Endothelial cell (in vitro differentiated cells): ENCODE measurements at regions not wholly inside any gene's neighbourhood (a gene's known extent, or its start where the extent isn't known, plus 50 kb on each side); places are given as distances from the start of the nearest gene placed in this dataset.

Source experiments
- DNase-seq: peaks from one replicate; pipeline ENCODE4 v3.0.0; 2021; ENCODE audit warnings: low spot score
- H3K27ac Mint-ChIP-seq: one replicate; pipeline ENCODE4 v1.8.0; 2021; ENCODE audit warnings: mixed read lengths, inconsistent platforms; ENCODE audit not compliant: unreplicated experiment
- H3K27me3 Mint-ChIP-seq: one replicate; pipeline ENCODE4 v1.8.0; 2021; ENCODE audit warnings: mild to moderate bottlenecking, moderate library complexity, mixed read lengths, inconsistent platforms; ENCODE audit not compliant: unreplicated experiment
- H3K36me3 Mint-ChIP-seq: one replicate; pipeline ENCODE4 v1.8.0; 2021; ENCODE audit warnings: mild to moderate bottlenecking, low read depth, mixed read lengths, inconsistent platforms; ENCODE audit not compliant: unreplicated experiment
- H3K4me1 Mint-ChIP-seq: one replicate; pipeline ENCODE4 v1.8.0; 2021; ENCODE audit warnings: mild to moderate bottlenecking, mixed read lengths, inconsistent platforms; ENCODE audit not compliant: unreplicated experiment
- H3K4me3 Mint-ChIP-seq: one replicate; pipeline ENCODE4 v1.8.0; 2021; ENCODE audit warnings: mild to moderate bottlenecking, mixed read lengths, inconsistent platforms; ENCODE audit not compliant: unreplicated experiment
- H3K9me3 Mint-ChIP-seq: one replicate; pipeline ENCODE4 v1.8.0; 2021; ENCODE audit warnings: mixed read lengths, inconsistent platforms; ENCODE audit not compliant: unreplicated experiment
- CTCF ChIP-seq: fragments of 200-600 bp; sonication (generic); IDR thresholded peaks from one replicate; pipeline ENCODE4 v1.5.0; 2021; ENCODE audit warnings: antibody characterized with exemption; ENCODE audit not compliant: unreplicated experiment

- TF ChIP-seq CTCF, result no peak
- DNase-seq, result no peak
- Mint-ChIP-seq H3K27ac (no peak overlapping the region), H3K4me1 (no peaks in the 10 kb centered on the region), H3K4me3 (no peak overlapping the region), H3K9me3 (no peaks in the 10 kb centered on the region), H3K27me3 (no peaks in the 10 kb centered on the region), H3K36me3 (no peaks in the 10 kb centered on the region)
Measured at GRCh38 chr2:75928093-75928492, 217.4 kb upstream of the GCFC2 start.

DNA sequence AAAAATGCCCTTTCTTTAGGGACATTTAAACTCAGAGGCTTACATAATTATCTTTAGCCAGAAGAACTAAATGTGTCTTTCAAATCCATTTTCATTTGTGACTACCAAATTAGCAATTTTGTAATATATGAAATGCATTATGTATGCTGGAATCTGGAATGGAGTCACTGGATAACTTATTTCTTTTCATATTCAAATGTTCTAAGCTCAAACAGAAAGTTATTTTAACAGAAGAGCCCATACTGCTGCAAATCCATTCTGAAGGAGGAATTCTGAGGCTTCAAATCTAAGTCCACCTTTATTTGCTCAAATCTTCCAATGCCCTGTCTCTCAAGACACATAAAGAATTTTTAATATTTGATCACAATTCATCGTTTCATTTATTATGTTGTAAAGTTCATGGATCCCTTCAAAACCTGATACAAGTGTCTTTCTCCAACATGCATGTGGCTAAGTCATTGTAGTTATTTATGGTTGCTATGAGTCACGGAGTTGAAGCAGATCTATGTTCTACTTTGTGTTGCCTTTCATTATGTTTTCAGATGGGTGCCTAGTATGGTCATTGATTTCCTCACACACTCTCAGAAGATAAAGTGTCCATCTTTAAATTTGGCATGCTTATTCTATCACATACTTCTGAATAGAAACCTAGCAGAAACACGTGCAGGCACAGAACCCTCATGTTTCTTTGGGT lies 214.8 kb upstream of the GCFC2 start:
- no peak overlapping the region for H3K4me3 Mint-ChIP-seq
- H3K27ac Mint-ChIP-seq, result no peak overlapping the region
- no peaks in the 10 kb centered on the region for H3K9me3 Mint-ChIP-seq
- no peak for DNase-seq
- TF ChIP-seq CTCF, result no peak
- H3K27me3 Mint-ChIP-seq, result no peaks in the 10 kb centered on the region
- H3K36me3 Mint-ChIP-seq, result no peaks in the 10 kb centered on the region
- H3K4me1 Mint-ChIP-seq, result no peaks in the 10 kb centered on the region

- no peak for DNase-seq
- Mint-ChIP-seq H3K4me3 (no peak overlapping the region), H3K27me3 (no peaks in the 10 kb centered on the region), H3K27ac (no peak overlapping the region), H3K36me3 (no peaks in the 10 kb centered on the region), H3K9me3 (no peaks in the 10 kb centered on the region), H3K4me1 (no peaks in the 10 kb centered on the region)
- TF ChIP-seq CTCF, result no peak
Measured at GRCh38 chr2:75922191-75922590, 211.5 kb upstream of the GCFC2 start.

DNA sequence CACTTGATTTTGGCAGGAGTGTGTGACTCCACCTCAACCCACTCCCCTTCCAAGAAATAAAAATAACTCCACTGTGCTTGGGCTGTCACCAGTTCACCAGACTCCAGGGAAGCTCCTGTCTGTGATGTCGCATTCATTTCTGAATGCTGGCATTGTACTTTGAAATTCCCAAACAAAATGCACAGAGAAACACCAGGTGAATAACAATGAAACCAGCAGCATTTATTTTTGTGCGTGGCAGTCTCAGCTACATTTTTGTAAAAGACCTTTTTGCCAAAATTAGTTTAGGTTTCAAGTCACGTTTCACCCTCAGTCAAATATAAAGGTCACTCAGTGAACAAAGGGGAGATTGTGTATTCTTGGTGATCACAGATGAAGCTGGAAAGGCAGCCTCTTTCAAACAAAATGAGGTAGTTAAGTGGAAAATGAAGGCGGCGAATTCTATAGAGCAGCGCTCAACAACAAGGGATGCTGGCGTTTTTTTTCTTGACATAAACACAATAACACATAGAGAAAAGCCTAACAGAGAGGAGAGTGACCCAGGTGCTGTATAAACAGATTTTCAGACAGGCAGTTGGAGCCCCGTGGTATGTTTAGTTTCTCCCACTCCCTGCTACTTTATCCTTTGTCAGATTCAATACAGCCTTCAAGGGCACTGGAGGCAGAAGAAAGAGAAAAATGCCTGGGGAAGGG lies 210.3 kb upstream of the GCFC2 start:
- DNase-seq, result no peak
- Mint-ChIP-seq H3K27ac (no peak overlapping the region), H3K36me3 (no peaks in the 10 kb centered on the region), H3K4me3 (no peak overlapping the region), H3K4me1 (no peaks in the 10 kb centered on the region), H3K27me3 (no peaks in the 10 kb centered on the region), H3K9me3 (no peaks in the 10 kb centered on the region)
- no peak for TF ChIP-seq CTCF

DNA sequence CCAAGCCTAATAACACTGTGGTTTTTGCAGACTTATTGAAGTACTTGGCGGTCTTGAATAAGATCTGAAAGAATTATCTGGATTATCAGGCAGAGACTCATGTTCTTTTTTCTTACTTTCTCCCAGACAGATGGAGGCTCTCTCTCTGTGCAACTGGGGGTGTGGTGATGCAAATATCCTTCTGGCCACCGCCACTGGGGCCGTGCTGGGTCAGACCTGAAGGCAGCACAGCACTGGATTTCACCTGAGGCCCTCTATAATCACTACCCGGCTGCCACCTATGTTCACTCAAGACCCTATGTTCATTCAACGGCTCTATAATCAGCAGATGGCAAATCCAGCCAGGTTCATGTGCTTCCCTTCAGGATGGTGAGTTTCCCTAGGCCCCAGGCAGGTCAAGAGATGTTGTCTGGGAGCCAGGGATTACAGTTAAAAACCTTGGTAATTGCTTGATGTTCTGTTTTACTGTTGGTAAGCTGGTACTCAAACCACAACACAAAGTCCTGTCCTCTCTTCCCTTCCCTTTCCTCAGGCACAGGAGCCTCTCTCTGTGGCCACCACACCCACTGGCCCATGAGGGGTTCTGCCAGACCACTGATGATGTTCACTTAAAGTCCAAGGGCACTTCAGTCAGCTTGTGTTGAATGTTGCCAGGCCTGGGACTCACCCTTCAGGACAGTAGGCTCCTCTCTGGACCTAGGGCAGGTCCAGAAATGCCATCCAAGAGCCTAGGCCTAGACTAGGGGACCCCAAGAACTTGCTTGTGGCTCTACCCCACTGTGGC lies 205.3 kb upstream of the GCFC2 start:
- Mint-ChIP-seq H3K36me3 (no peaks in the 10 kb centered on the region), H3K9me3 (no peaks in the 10 kb centered on the region)

More for the DNA sequence above, 205.3 kb upstream of the GCFC2 start:
- Mint-ChIP-seq H3K4me1 (no peaks in the 10 kb centered on the region), H3K27ac (no peak overlapping the region), H3K27me3 (no peaks in the 10 kb centered on the region), H3K4me3 (no peak overlapping the region)
- no peak for TF ChIP-seq CTCF
- no peak for DNase-seq
